Bronchial epithelial cell (primary cell): ENCODE measurements at regions not wholly inside any gene's neighbourhood (a gene's known extent, or its start where the extent isn't known, plus 50 kb on each side); places are given as distances from the start of the nearest gene placed in this dataset.

ENCODE experiments used
- DNase-seq: peaks from one replicate; pipeline ENCODE4 v3.0.0-alpha.2; 2010; ENCODE audit warnings: low read depth
- FAIRE-seq: peaks from 2 replicates; lab custom pipeline; 2011; peaks lifted over from hg19 to GRCh38; lab: Jason Lieb, UNC
- H3K27me3 ChIP-seq: 2 replicates; pipeline ENCODE4 v1.5.1; 2011; ENCODE audit warnings: low read length; ENCODE audit not compliant: control insufficient read depth, insufficient read depth
- H3K36me3 ChIP-seq: 2 replicates; pipeline ENCODE4 v1.5.1; 2011; ENCODE audit warnings: low read length; ENCODE audit not compliant: control insufficient read depth, insufficient read depth
- H3K4me3 ChIP-seq: 2 replicates; pipeline ENCODE4 v1.5.1; 2011; ENCODE audit warnings: mild to moderate bottlenecking, low read depth, low read length, control low read depth
- CTCF ChIP-seq: IDR thresholded peaks from 2 replicates; pipeline ENCODE4 v1.5.1; 2011; ENCODE audit warnings: mild to moderate bottlenecking, moderate library complexity, low read length, control low read depth, inconsistent platforms; ENCODE audit not compliant: insufficient read depth, severe bottlenecking

GRCh38 chr6:133042550-133043120 lies 198.5 kb upstream of the EYA4 start:
- no peak for DNase-seq
- no peak for FAIRE-seq
- Histone ChIP-seq H3K4me3 (no peak overlapping the region), H3K36me3 (no peaks in the 10 kb centered on the region), H3K27me3 (no peaks in the 10 kb centered on the region)
- TF ChIP-seq CTCF: no peak

- Histone ChIP-seq H3K27me3 (no peaks in the 10 kb centered on the region), H3K4me3 (no peak overlapping the region), H3K36me3 (no peaks in the 10 kb centered on the region)
- TF ChIP-seq CTCF: no peak
- FAIRE-seq (no peak), DNase-seq (no peak)
These were observed 194.6 kb upstream of the EYA4 start for GRCh38 chr6:133046576-133046975.

- H3K36me3 ChIP-seq: no peaks in the 10 kb centered on the region
- no peaks in the 10 kb centered on the region for H3K27me3 ChIP-seq
- FAIRE-seq: no peak
- no peak for TF ChIP-seq CTCF
- no peak overlapping the region for H3K4me3 ChIP-seq
- no peak for DNase-seq
These were observed 194.0 kb upstream of the EYA4 start for GRCh38 chr6:133047065-133047665.

- DNase-seq: no peak
- no peak overlapping the region for H3K4me3 ChIP-seq
- no peaks in the 10 kb centered on the region for H3K27me3 ChIP-seq
- H3K36me3 ChIP-seq: no peaks in the 10 kb centered on the region
- FAIRE-seq: no peak
- no peak for TF ChIP-seq CTCF
These were observed 193.5 kb upstream of the EYA4 start for GRCh38 chr6:133047706-133048105.

GRCh38 chr6:133051240-133051639 lies 189.9 kb upstream of the EYA4 start:
- DNase-seq: no peak
- Histone ChIP-seq H3K4me3 (no peak overlapping the region), H3K36me3 (no peaks in the 10 kb centered on the region), H3K27me3 (no peaks in the 10 kb centered on the region)
- no peak for FAIRE-seq
- no peak for TF ChIP-seq CTCF

GRCh38 chr6:133052465-133052864 lies 188.7 kb upstream of the EYA4 start:
- no peak overlapping the region for H3K4me3 ChIP-seq
- no peak for FAIRE-seq
- no peaks in the 10 kb centered on the region for H3K36me3 ChIP-seq

More at GRCh38 chr6:133052465-133052864, 188.7 kb upstream of the EYA4 start:
- DNase-seq: no peak
- H3K27me3 ChIP-seq: no peaks in the 10 kb centered on the region
- TF ChIP-seq CTCF: no peak
